Epithelial cell of esophagus (primary cell): ENCODE measurements at regions not wholly inside any gene's neighbourhood (a gene's known extent, or its start where the extent isn't known, plus 50 kb on each side); places are given as distances from the start of the nearest gene placed in this dataset.

Experiments
- DNase-seq: peaks from one replicate; pipeline ENCODE4 v3.0.0; 2010; ENCODE audit warnings: low read depth
- H3K4me3 ChIP-seq: 2 replicates; pipeline ENCODE4 v1.5.1; 2011; ENCODE audit warnings: mild to moderate bottlenecking, low read length, control low read depth
- TF ChIP-seq, protein P1 (sequence below): IDR thresholded peaks from 2 replicates; pipeline ENCODE4 v1.5.1; 2011; ENCODE audit warnings: low read depth, mild to moderate bottlenecking, low read length, control low read depth, inconsistent platforms; ENCODE audit not compliant: insufficient read depth; ENCODE audit errors: missing control alignments

DNA sequence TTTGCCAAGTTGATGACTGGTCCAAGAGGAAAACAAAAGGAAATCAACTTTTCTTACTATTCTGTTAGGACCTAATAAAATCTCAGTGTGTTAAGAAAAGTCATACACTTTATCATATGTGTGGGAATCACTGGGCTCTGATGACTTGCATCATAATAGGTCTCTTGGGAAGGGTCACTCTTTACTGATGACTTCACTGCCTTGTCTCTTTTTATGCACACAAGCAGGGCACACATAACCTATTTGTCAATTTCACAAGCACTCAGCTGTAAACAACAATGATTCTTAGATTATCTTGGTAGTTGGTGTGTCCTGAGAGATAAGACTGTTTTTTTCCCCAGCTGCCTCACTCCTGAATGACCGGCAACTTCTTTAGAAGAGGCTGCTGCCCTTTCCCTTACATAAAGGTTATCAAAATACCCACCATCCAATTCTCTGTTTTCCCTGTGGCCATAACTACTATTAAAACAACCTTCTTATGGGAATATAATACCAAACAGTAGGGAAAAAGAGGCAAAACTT, 50.9 kb upstream of the INSM2 start:
- no peak overlapping the region for H3K4me3 ChIP-seq
- TF ChIP-seq, protein P1, sequence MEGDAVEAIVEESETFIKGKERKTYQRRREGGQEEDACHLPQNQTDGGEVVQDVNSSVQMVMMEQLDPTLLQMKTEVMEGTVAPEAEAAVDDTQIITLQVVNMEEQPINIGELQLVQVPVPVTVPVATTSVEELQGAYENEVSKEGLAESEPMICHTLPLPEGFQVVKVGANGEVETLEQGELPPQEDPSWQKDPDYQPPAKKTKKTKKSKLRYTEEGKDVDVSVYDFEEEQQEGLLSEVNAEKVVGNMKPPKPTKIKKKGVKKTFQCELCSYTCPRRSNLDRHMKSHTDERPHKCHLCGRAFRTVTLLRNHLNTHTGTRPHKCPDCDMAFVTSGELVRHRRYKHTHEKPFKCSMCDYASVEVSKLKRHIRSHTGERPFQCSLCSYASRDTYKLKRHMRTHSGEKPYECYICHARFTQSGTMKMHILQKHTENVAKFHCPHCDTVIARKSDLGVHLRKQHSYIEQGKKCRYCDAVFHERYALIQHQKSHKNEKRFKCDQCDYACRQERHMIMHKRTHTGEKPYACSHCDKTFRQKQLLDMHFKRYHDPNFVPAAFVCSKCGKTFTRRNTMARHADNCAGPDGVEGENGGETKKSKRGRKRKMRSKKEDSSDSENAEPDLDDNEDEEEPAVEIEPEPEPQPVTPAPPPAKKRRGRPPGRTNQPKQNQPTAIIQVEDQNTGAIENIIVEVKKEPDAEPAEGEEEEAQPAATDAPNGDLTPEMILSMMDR, result no peak
- DNase-seq, result no peak
